Keratinocyte (primary cell): ENCODE measurements at regions not wholly inside any gene's neighbourhood (a gene's known extent, or its start where the extent isn't known, plus 50 kb on each side); places are given as distances from the start of the nearest gene placed in this dataset.

ENCODE experiments used
- CTCF ChIP-seq, 3 experiments: IDR thresholded peaks in 1 of 3; conservative IDR thresholded peaks in 1 of 3; optimal IDR thresholded peaks in 1 of 3; 2 replicates in 2 of 3; 3 replicates in 1 of 3; pipeline versions ENCODE3 to v1.5.1; 2011; ENCODE audit warnings: low read length in 3 of 3, mild to moderate bottlenecking in 3 of 3, moderate library complexity in 2 of 3, control low read depth in 1 of 3, inconsistent platforms in 1 of 3; ENCODE audit not compliant: insufficient read depth in 2 of 3; ENCODE audit errors: extremely low read depth in 1 of 3
- EZH2 ChIP-seq: IDR thresholded peaks from one replicate; pipeline ENCODE4 v1.6.1; 2012; ENCODE audit warnings: inconsistent platforms, mild to moderate bottlenecking, low read length, moderate library complexity

GRCh38 chr5:13427827-13428557, 516.5 kb downstream of the DNAH5 start:
- no peak for TF ChIP-seq CTCF (optimal IDR thresholded peaks at IDR 0.05 in 1 of 3, IDR thresholded peaks at IDR 0.05 in 1 of 3, conservative IDR thresholded peaks at IDR 0.05 in 1 of 3; ENCODE audit: extremely low read depth in 1 of 3, insufficient read depth in 2 of 3, low read length in 3 of 3)
- TF ChIP-seq EZH2 = no peak
